HEK293T (cell line): ENCODE measurements at regions not wholly inside any gene's neighbourhood (a gene's known extent, or its start where the extent isn't known, plus 50 kb on each side); places are given as distances from the start of the nearest gene placed in this dataset.

Experiments used
- CTCF ChIA-PET: fragments of 350-600 bp; formaldehyde crosslinking; extraction: SDS; loops from one replicate; lab custom pipeline; 2021; ENCODE audit warnings: antibody characterized with exemption, inconsistent platforms; lab: Yijun Ruan, JAX
- POLR2A ChIA-PET: fragments of 350-600 bp; formaldehyde crosslinking; extraction: SDS; loops from one replicate; lab custom pipeline; 2020; ENCODE audit warnings: antibody characterized with exemption, inconsistent platforms; lab: Yijun Ruan, JAX
- DNase-seq: peaks from one replicate; pipeline ENCODE4 v3.0.0; 2012; ENCODE audit warnings: mixed read lengths; ENCODE audit errors: extremely low spot score
- ARNT ChIP-seq: fragments of 450-650 bp; IDR thresholded peaks from 2 replicates; pipeline ENCODE4 v1.6.1; 2017; ENCODE audit warnings: mild to moderate bottlenecking
- BHLHE40 ChIP-seq: fragments of 450-650 bp; IDR thresholded peaks from 2 replicates; pipeline ENCODE4 v1.6.1; 2016; ENCODE audit warnings: mild to moderate bottlenecking, moderate library complexity, borderline replicate concordance
- CTBP1 ChIP-seq: fragments of 450-650 bp; IDR thresholded peaks from 2 replicates; pipeline ENCODE4 v1.6.1; 2016; ENCODE audit warnings: borderline replicate concordance
- ELF4 ChIP-seq: fragments of 450-650 bp; IDR thresholded peaks from 2 replicates; pipeline ENCODE4 v1.6.1; 2017; ENCODE audit warnings: antibody characterized with exemption
- FOXA1 ChIP-seq: fragments of 450-650 bp; IDR thresholded peaks from 2 replicates; pipeline ENCODE4 v1.6.1; 2016; ENCODE audit warnings: mild to moderate bottlenecking
- FOXK2 ChIP-seq: fragments of 450-650 bp; IDR thresholded peaks from 2 replicates; pipeline ENCODE4 v1.6.1; 2016; ENCODE audit warnings: mild to moderate bottlenecking
- FOXM1 ChIP-seq: fragments of 450-650 bp; IDR thresholded peaks from 2 replicates; pipeline ENCODE4 v1.6.1; 2017; ENCODE audit warnings: mild to moderate bottlenecking, borderline replicate concordance
- HDGF ChIP-seq: fragments of 450-650 bp; IDR thresholded peaks from 2 replicates; pipeline ENCODE4 v1.6.1; 2017; ENCODE audit warnings: antibody characterized with exemption, borderline replicate concordance
- L3MBTL2 ChIP-seq: fragments of 450-650 bp; conservative IDR thresholded peaks from 2 replicates; pipeline ENCODE4 v1.6.1; 2016; ENCODE audit warnings: mild to moderate bottlenecking
- LEF1 ChIP-seq: fragments of 450-650 bp; IDR thresholded peaks from 2 replicates; pipeline ENCODE4 v1.6.1; 2017; ENCODE audit warnings: mild to moderate bottlenecking, borderline replicate concordance
- NFRKB ChIP-seq: fragments of 450-650 bp; IDR thresholded peaks from 2 replicates; pipeline ENCODE4 v1.6.1; 2016; ENCODE audit warnings: mild to moderate bottlenecking, moderate library complexity
- SP1 ChIP-seq: fragments of 450-650 bp; IDR thresholded peaks from 2 replicates; pipeline ENCODE4 v1.6.1; 2017
- SUZ12 ChIP-seq: fragments of 450-650 bp; IDR thresholded peaks from 2 replicates; pipeline ENCODE4 v1.6.1; 2016; ENCODE audit warnings: mild to moderate bottlenecking
- TARDBP ChIP-seq: fragments of 450-650 bp; IDR thresholded peaks from 2 replicates; pipeline ENCODE4 v1.6.1; 2016
- ZNF384 ChIP-seq: fragments of 450-650 bp; IDR thresholded peaks from 2 replicates; pipeline ENCODE4 v1.6.1; 2016
- TF ChIP-seq, protein P1 (sequence below): fragments of 450-650 bp; IDR thresholded peaks from 2 replicates; pipeline ENCODE4 v1.6.1; 2016

DNA sequence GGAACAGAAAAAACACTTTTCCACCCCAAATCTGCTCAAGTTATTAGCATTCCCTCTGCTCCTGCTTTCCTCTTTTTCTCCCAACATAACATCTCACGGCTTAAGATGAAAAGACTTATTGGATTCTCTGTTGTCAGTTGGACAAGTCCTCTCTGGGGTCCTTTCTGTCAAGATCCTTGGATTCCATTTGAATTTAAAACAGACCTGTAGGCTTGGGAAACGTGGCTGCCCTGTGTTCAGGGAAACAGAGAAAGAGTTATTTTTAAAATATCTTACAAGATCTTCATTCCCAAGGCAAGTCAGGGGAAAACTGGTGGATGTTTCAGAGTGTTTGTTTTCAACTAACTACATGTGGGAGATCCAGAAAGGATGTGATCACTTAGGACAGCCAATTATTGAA lies 322.9 kb downstream of the SAMD5 start:
- CTCF ChIA-PET: no interaction called here
- TF ChIP-seq FOXM1 (no peak), SP1 (no peak), BHLHE40 (no peak)
- POLR2A ChIA-PET: no interaction called here
- no peak for DNase-seq

DNA sequence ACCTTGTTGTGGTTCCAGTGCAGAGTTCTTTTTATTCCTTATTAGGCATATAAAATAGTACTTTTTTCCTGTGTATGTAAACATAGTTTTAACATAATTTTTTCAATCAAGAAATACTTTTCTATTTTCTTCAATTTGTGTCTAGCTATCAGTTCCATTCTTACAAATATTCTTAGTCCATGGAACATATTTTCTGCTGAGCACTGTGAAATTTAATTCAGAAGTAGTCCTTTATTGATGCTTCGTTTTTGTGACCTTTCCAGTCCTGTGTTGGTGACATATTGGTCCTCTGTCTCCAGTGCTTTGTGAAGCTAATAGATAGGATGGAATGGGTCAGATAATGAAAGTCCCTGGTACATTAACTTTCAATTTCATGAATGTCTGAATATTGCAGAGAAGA lies 325.1 kb downstream of the SAMD5 start:
- ChIA-PET POLR2A (no interaction called here), CTCF (no interaction called here)
- TF ChIP-seq SUZ12: no peak
- no peak for TF ChIP-seq BHLHE40
- TF ChIP-seq FOXK2: no peak
- no peak for TF ChIP-seq ZNF384
- TF ChIP-seq, protein P1, sequence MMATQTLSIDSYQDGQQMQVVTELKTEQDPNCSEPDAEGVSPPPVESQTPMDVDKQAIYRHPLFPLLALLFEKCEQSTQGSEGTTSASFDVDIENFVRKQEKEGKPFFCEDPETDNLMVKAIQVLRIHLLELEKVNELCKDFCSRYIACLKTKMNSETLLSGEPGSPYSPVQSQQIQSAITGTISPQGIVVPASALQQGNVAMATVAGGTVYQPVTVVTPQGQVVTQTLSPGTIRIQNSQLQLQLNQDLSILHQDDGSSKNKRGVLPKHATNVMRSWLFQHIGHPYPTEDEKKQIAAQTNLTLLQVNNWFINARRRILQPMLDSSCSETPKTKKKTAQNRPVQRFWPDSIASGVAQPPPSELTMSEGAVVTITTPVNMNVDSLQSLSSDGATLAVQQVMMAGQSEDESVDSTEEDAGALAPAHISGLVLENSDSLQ: no peak
- TF ChIP-seq HDGF: no peak
- TF ChIP-seq ARNT: no peak
- no peak for DNase-seq

DNA sequence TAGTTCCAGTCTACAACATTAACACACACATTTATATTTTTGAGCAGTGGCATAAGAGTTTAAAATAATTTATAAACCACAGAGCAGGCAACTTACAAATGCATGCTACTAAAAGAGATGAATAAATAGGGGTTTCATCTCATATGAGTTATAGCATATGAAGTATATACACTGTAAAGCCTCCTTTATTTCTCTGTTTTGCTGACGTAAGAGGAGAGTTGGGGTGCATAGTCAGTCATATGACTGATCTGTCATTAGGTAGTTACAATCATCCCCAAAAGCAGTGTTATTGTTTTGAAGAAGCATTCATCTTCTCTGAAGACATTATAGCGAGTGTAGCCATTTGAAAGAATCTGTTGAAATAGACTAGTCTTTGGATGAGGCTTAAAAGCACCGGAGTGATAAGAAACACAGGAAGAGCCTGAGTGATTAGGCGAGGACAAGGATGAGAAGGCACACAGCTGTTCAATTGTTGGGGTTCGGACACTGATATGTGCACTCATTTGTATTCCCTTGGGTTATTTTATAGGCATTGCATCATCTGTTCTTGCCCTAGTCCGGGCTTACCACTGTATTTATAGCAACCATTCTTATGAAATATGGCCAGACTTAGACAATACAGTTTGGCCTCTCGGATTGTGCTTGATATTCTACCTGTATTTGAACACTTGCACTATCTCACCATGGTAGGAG lies 325.7 kb downstream of the SAMD5 start:
- no peak for DNase-seq
- TF ChIP-seq, protein P1: no peak
- TF ChIP-seq FOXA1 (no peak), ARNT (no peak), L3MBTL2 (no peak), FOXM1 (no peak), TARDBP (no peak)
- POLR2A ChIA-PET: no interaction called here
- CTCF ChIA-PET: no interaction called here

DNA sequence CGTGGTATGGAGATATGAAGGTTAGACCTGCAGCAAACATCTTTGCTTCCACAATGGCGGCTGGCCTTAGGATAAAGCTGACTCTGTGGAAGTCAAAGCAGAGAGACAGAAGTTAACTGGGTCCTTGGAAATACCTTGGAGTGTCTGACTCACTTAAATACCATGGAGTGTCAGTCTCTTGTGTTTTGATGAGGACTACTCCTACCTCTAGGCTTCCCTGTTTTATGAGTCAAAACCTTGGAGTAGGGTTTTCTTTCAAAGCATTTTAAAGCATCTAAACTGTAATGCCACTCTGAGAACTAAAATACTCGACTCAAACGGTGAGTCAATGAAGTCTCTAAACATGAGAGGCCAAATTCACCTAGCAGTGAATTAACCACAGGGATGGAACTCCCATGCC lies 329.1 kb downstream of the SAMD5 start:
- POLR2A ChIA-PET: no interaction called here
- no peak for DNase-seq
- TF ChIP-seq CTBP1 (no peak), ARNT (no peak), FOXA1 (no peak), L3MBTL2 (no peak), ZNF384 (no peak), SUZ12 (no peak)
- TF ChIP-seq, protein P1: no peak
- CTCF ChIA-PET: no interaction called here

DNA sequence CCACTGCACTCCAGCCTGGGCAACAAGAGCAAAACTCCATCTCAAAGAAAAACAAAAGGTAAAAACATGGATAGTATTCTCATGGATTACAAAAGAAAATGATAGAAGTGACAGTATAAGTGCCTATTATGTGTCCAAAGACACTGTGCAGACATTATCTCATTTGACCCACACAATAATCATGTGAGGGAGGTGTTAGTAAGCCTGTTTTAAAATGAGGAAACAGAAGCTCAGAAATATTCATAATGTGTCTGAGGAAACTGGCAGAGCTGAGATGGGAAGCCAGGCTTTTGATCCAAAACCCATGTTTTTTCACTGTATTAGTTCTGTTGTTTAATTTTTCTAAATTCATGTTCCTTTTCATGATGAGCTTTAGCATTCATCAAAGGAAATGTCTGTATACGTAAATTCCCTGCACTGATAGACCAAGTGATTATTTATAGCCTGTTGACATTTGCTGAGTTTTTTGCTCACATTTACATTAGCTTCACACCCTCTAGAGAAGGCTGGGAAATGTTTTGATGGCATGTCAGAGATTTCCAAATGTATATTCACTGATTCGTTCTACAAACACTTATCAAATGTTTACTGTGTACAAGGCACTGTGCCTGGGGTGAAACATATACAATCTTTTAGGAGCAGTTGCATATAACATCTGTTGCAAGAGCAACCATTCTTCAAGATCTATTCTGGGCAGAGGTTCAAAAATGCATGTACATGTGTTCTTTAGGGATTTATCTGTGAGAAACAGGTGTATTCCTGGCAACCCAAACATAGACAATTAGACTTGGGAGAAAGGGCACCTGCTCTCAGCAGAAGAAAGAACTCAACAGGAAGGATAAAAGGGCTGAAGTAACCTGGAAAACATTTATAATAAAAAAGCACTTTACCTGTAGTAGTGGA lies 331.5 kb downstream of the SAMD5 start:
- ChIA-PET CTCF (no interaction called here), POLR2A (no interaction called here)
- TF ChIP-seq SP1: no peak
- no peak for TF ChIP-seq ELF4
- no peak for TF ChIP-seq FOXM1
- TF ChIP-seq SUZ12: no peak
- TF ChIP-seq L3MBTL2: no peak
- TF ChIP-seq CTBP1: no peak
- TF ChIP-seq LEF1: no peak
- no peak for TF ChIP-seq BHLHE40
- no peak for TF ChIP-seq ZNF384
- TF ChIP-seq FOXK2: no peak
- no peak for DNase-seq

DNA sequence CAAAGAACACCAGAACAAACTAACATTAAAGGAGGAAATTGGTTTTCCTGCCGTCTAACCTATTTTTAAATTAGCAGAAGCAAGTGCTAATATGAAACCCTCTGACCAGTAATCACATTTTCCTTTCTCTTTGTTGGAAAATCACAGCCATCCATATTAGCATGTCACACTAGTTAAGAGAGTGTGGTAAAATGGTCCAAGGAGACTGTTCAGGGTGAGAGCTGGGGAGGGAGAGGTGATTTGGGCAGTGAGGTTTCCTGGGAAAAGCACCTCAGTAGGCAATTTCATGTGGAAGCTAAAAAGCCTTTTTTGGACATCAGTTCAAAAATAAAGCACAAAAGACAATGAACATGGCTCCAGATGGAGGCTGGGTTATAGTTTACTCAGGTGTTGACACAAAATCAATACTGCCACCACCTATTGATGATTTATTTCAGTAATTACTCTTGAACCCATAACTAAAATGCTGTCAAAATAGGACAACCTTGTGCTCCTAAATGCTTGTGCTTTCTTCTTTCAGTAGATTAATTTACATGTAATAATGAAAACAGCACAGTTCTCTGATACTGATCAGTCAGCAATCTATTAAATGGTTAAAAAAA lies 333.2 kb downstream of the SAMD5 start:
- DNase-seq: no peak
- CTCF ChIA-PET: no interaction called here
- no peak for TF ChIP-seq ELF4
- no peak for TF ChIP-seq HDGF
- no peak for TF ChIP-seq L3MBTL2
- TF ChIP-seq CTBP1: no peak
- TF ChIP-seq TARDBP: no peak
- TF ChIP-seq FOXA1: no peak
- TF ChIP-seq ARNT: no peak
- TF ChIP-seq NFRKB: no peak
- TF ChIP-seq FOXM1: no peak
- TF ChIP-seq, protein P1: no peak
- TF ChIP-seq SP1: no peak
- no peak for TF ChIP-seq LEF1
- TF ChIP-seq BHLHE40: no peak
- no peak for TF ChIP-seq ZNF384
- TF ChIP-seq SUZ12: no peak
- TF ChIP-seq FOXK2: no peak
- POLR2A ChIA-PET: no interaction called here
